ENCODE measurements at regions not wholly inside any gene's neighbourhood (a gene's known extent, or its start where the extent isn't known, plus 50 kb on each side); places are given as distances from the start of the nearest gene placed in this dataset.

GRCh38 chr6:27177485-27178406 is 69.8 kb upstream of the PRSS16 start (continued):
- TF ChIP-seq ZNF713 (CRISPR knock-in tag; IDR thresholded peaks at IDR 0.05) (no peak), BRF2 (CRISPR knock-in tag; IDR thresholded peaks at IDR 0.05) (no peak), NFIB (CRISPR knock-in tag; IDR thresholded peaks at IDR 0.05; ENCODE audit: borderline replicate concordance) (no peak), NR2F1 (CRISPR knock-in tag; IDR thresholded peaks at IDR 0.05) (no peak), ZNF430 (CRISPR knock-in tag; IDR thresholded peaks at IDR 0.05) (no peak), MLXIP (CRISPR knock-in tag; IDR thresholded peaks at IDR 0.05; ENCODE audit: borderline replicate concordance) (no peak), ZSCAN5A (CRISPR knock-in tag; IDR thresholded peaks at IDR 0.05; ENCODE audit: borderline replicate concordance) (no peak), EZH2 (conservative IDR thresholded peaks at IDR 0.05; ENCODE audit: low read depth, low read length) (no peak), PRDM4 (CRISPR knock-in tag; IDR thresholded peaks at IDR 0.05; ENCODE audit: borderline replicate concordance) (no peak), MIER3 (CRISPR knock-in tag; IDR thresholded peaks at IDR 0.05; ENCODE audit: borderline replicate concordance) (0 out of 2 replicates have a peak, but pooled peaks have one; percentile 43), CBX1 (IDR thresholded peaks at IDR 0.05; ENCODE audit: low read depth) (no peak), ZNF773 (CRISPR knock-in tag; IDR thresholded peaks at IDR 0.05; ENCODE audit: borderline replicate concordance) (no peak), GABPB1 (CRISPR knock-in tag; IDR thresholded peaks at IDR 0.05) (0 out of 2 replicates have a peak, but pooled peaks have one; percentile 9), KLF13 (CRISPR knock-in tag; IDR thresholded peaks at IDR 0.05) (no peak), SOX13 (IDR thresholded peaks at IDR 0.05) (no peak), SOX13 (CRISPR knock-in tag; conservative IDR thresholded peaks at IDR 0.05 in 1 of 2, IDR thresholded peaks at IDR 0.05 in 1 of 2) (no peak; a peak in 1 of 4 replicates), ZNF512B (CRISPR knock-in tag; IDR thresholded peaks at IDR 0.05; ENCODE audit: borderline replicate concordance) (no peak)

Data from HepG2 (cell line).